ENCODE measurements at regions not wholly inside any gene's neighbourhood (a gene's known extent, or its start where the extent isn't known, plus 50 kb on each side); places are given as distances from the start of the nearest gene placed in this dataset.

- TF ChIP-seq CTCF (IDR thresholded peaks at IDR 0.05; ENCODE audit: borderline replicate concordance, insufficient read depth, low read depth, low read length) = no peak
- no peak overlapping the region for H3K4me3 ChIP-seq (ENCODE audit: low read depth, low read length)
Observed at GRCh38 chr13:24007979-24008620, 110.8 kb upstream of the C1QTNF9B start.

DNA sequence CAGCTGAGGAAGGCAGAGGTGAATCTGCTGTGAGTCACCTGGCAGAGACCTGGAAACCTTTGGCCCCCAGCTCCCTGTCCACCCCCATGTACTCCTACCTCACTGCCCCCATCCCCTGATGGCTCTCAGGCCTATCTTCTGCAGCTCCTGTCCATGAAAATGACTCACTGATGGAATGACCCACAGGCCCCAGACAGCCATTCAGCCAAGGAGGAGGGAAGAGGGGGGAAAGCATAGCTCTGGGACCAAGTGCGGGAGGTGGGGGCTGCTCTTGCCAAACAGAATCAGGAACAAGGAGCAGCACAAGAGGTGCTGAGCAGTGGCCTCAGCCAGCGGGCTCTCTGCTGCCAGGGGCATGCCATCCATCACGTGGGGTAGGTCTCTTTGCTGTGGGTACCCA, 111.4 kb upstream of the C1QTNF9B start:
- H3K4me3 ChIP-seq (ENCODE audit: low read depth, low read length) = no peak overlapping the region
- TF ChIP-seq CTCF (IDR thresholded peaks at IDR 0.05; ENCODE audit: borderline replicate concordance, insufficient read depth, low read depth, low read length) = no peak

DNA sequence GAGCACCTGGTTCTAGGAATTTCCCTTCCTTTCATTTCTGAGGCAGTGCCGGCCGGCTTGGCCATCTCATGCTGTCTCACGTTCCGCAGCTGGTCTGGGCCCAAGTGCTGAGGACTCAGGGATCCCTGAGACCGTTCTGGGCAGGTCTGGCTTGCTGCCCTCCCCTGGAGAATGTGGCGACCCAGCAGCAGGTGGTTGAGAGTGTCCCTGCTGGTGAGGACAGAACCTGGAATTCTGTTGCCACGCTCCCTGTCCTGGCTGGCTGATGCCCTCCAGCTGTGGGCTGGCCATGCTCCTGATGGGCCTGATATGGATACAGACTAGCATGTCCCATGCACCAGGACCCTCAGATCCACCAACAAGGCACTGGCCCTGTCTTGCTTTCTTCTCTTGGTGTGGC, 114.0 kb upstream of the C1QTNF9B start:
- H3K4me3 ChIP-seq (ENCODE audit: low read depth, low read length) = no peak overlapping the region
- TF ChIP-seq CTCF (IDR thresholded peaks at IDR 0.05; ENCODE audit: borderline replicate concordance, insufficient read depth, low read depth, low read length) = no peak

- no peak for TF ChIP-seq CTCF (IDR thresholded peaks at IDR 0.05; ENCODE audit: borderline replicate concordance, insufficient read depth, low read depth, low read length)
- no peak overlapping the region for H3K4me3 ChIP-seq (ENCODE audit: low read depth, low read length)
Observed at GRCh38 chr13:24012648-24013047, 115.3 kb upstream of the C1QTNF9B start.

DNA sequence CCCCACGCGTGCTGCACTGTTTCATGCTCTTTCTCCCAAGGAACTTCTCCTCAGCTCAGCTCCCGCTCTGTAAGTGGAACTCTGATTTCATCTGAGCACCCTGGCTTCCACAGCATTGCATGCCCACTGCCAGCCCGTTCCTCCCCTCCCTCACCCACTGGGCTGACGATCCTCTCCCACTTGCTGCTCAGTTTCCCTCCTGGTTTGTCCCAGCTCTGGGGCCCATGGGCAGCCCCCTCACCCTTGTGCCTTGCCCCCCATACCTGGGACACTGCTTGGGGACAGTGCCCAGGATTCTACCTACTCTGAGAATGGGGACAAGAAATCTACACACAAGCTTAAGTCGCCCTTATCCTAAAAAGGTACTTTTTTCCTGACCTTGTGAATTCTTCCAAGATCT, 115.9 kb upstream of the C1QTNF9B start:
- no peak overlapping the region for H3K4me3 ChIP-seq (ENCODE audit: low read depth, low read length)
- TF ChIP-seq CTCF (IDR thresholded peaks at IDR 0.05; ENCODE audit: borderline replicate concordance, insufficient read depth, low read depth, low read length) = no peak

- no peak overlapping the region for H3K4me3 ChIP-seq (ENCODE audit: low read depth, low read length)
- TF ChIP-seq CTCF (IDR thresholded peaks at IDR 0.05; ENCODE audit: borderline replicate concordance, insufficient read depth, low read depth, low read length) = no peak
Observed at GRCh38 chr13:24016046-24016445, 118.7 kb upstream of the C1QTNF9B start.

GRCh38 chr13:24022568-24022967, 125.3 kb upstream of the C1QTNF9B start:
- no peak for TF ChIP-seq CTCF (IDR thresholded peaks at IDR 0.05; ENCODE audit: borderline replicate concordance, insufficient read depth, low read depth, low read length)
- no peak overlapping the region for H3K4me3 ChIP-seq (ENCODE audit: low read depth, low read length)

Measured in GM12875 (cell line).